RWPE2 (cell line): ENCODE measurements at regions not wholly inside any gene's neighbourhood (a gene's known extent, or its start where the extent isn't known, plus 50 kb on each side); places are given as distances from the start of the nearest gene placed in this dataset.

Source experiments
- ATAC-seq: fragments of 200-7000 bp; cut with Tn5 transposase; 3 replicates; pipeline ENCODE4 v1.9.1; 2021; ENCODE audit warnings: low read depth
- DNase-seq: peaks from one replicate; pipeline ENCODE4 v3.0.0-alpha.2; 2020; ENCODE audit warnings: low spot score
- H3K27ac ChIP-seq: fragments of 450-650 bp; 2 replicates; pipeline ENCODE4 v1.5.1; 2017; ENCODE audit warnings: mild to moderate bottlenecking; ENCODE audit not compliant: poor library complexity, severe bottlenecking
- H3K27me3 ChIP-seq: fragments of 250-450 bp; sonication (Bioruptor Pico); 2 replicates; pipeline ENCODE4 v1.5.1; 2021; ENCODE audit warnings: mild to moderate bottlenecking, moderate library complexity; ENCODE audit not compliant: insufficient read depth, poor library complexity, severe bottlenecking
- H3K36me3 ChIP-seq: fragments of 250-450 bp; sonication (Bioruptor Pico); 2 replicates; pipeline ENCODE4 v1.5.1; 2020; ENCODE audit warnings: low read depth, mild to moderate bottlenecking, moderate library complexity
- H3K4me1 ChIP-seq: fragments of 250-450 bp; sonication (Bioruptor Pico); 2 replicates; pipeline ENCODE4 v1.5.1; 2021; ENCODE audit warnings: mild to moderate bottlenecking, moderate library complexity; ENCODE audit not compliant: insufficient read depth, poor library complexity, severe bottlenecking
- H3K4me3 ChIP-seq: fragments of 250-450 bp; sonication (Bioruptor Pico); 2 replicates; pipeline ENCODE4 v1.5.1; 2021; ENCODE audit warnings: mild to moderate bottlenecking, moderate library complexity; ENCODE audit not compliant: severe bottlenecking
- H3K9me3 ChIP-seq: fragments of 250-450 bp; sonication (Bioruptor Pico); 2 replicates; pipeline ENCODE4 v1.5.1; 2021; ENCODE audit warnings: mild to moderate bottlenecking, moderate library complexity; ENCODE audit not compliant: severe bottlenecking
- CTCF ChIP-seq: fragments of 450-650 bp; IDR thresholded peaks from one replicate; pipeline ENCODE4 v1.5.1; 2017; ENCODE audit warnings: mild to moderate bottlenecking, moderate library complexity; ENCODE audit not compliant: poor library complexity, severe bottlenecking

GRCh38 chr3:104101736-104102135 is 1265.0 kb upstream of the ALCAM start:
- Histone ChIP-seq H3K4me3 (no peak overlapping the region), H3K4me1 (no peaks in the 10 kb centered on the region), H3K36me3 (no peaks in the 10 kb centered on the region), H3K27me3 (no peaks in the 10 kb centered on the region), H3K27ac (no peak overlapping the region), H3K9me3 (no peaks in the 10 kb centered on the region)
- no peak for ATAC-seq
- DNase-seq: no peak
- TF ChIP-seq CTCF: no peak

GRCh38 chr3:104102386-104102785 is 1264.3 kb upstream of the ALCAM start:
- peak; percentile 69 for TF ChIP-seq CTCF
- Histone ChIP-seq H3K4me1 (no peaks in the 10 kb centered on the region), H3K27ac (no peak overlapping the region), H3K27me3 (no peaks in the 10 kb centered on the region), H3K4me3 (no peak overlapping the region), H3K36me3 (no peaks in the 10 kb centered on the region), H3K9me3 (no peaks in the 10 kb centered on the region)
- peak; percentile 53; the same call in 2 of the 3 replicates for ATAC-seq
- no peak for DNase-seq

- DNase-seq: no peak
- no peak for ATAC-seq
- Histone ChIP-seq H3K27me3 (no peaks in the 10 kb centered on the region), H3K4me1 (no peaks in the 10 kb centered on the region), H3K4me3 (no peak overlapping the region), H3K9me3 (no peaks in the 10 kb centered on the region), H3K36me3 (no peaks in the 10 kb centered on the region), H3K27ac (no peak overlapping the region)
- TF ChIP-seq CTCF: no peak
Measured at GRCh38 chr3:104106276-104106675, 1260.4 kb upstream of the ALCAM start.

GRCh38 chr3:104108522-104108921 is 1258.2 kb upstream of the ALCAM start:
- H3K4me1 ChIP-seq: no peaks in the 10 kb centered on the region
- no peaks in the 10 kb centered on the region for H3K36me3 ChIP-seq
- TF ChIP-seq CTCF: no peak
- no peak for DNase-seq
- no peak for ATAC-seq
- H3K27me3 ChIP-seq: no peaks in the 10 kb centered on the region
- H3K4me3 ChIP-seq: no peak overlapping the region
- no peak overlapping the region for H3K27ac ChIP-seq
- H3K9me3 ChIP-seq: no peaks in the 10 kb centered on the region

- H3K4me1 ChIP-seq: no peaks in the 10 kb centered on the region
- ATAC-seq: no peak
- no peak for TF ChIP-seq CTCF
- DNase-seq: peak; percentile 20
- no peaks in the 10 kb centered on the region for H3K36me3 ChIP-seq
- H3K4me3 ChIP-seq: no peak overlapping the region
- no peak overlapping the region for H3K27ac ChIP-seq
- H3K9me3 ChIP-seq: no peaks in the 10 kb centered on the region
- no peaks in the 10 kb centered on the region for H3K27me3 ChIP-seq
Measured at GRCh38 chr3:104126463-104126862, 1240.2 kb upstream of the ALCAM start.
